NB4 (cell line): ENCODE measurements at regions not wholly inside any gene's neighbourhood (a gene's known extent, or its start where the extent isn't known, plus 50 kb on each side); places are given as distances from the start of the nearest gene placed in this dataset.

Experiments used
- POLR2A ChIP-seq: IDR thresholded peaks from 2 replicates; pipeline ENCODE4 v1.6.1; 2011; ENCODE audit warnings: mild to moderate bottlenecking; ENCODE audit not compliant: insufficient read length; ENCODE audit errors: extremely low read depth
- TF ChIP-seq, protein P1 (sequence below): IDR thresholded peaks from one replicate; pipeline ENCODE4 v1.5.1; 2012; ENCODE audit warnings: low read depth, low read length

DNA sequence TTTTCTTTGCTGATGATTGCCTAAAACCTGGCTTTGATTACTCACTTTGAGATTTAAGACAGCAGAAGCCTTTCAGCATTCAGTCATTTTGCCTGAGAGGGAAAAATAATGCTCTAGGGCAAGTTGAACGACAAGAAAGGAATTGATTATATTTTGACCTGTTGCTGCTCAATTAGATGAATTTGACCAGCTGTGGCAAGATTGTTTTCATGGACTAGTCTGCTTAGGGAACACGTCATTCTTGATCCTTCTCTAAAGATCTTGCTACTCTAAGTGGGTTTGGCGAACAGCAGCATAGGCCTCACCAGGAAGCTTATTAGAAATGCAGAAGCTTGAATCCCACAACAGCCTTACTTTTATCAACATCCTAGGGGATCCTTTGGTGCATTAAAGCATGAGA lies 59.7 kb upstream of the PHACTR1 start:
- TF ChIP-seq, protein P1, sequence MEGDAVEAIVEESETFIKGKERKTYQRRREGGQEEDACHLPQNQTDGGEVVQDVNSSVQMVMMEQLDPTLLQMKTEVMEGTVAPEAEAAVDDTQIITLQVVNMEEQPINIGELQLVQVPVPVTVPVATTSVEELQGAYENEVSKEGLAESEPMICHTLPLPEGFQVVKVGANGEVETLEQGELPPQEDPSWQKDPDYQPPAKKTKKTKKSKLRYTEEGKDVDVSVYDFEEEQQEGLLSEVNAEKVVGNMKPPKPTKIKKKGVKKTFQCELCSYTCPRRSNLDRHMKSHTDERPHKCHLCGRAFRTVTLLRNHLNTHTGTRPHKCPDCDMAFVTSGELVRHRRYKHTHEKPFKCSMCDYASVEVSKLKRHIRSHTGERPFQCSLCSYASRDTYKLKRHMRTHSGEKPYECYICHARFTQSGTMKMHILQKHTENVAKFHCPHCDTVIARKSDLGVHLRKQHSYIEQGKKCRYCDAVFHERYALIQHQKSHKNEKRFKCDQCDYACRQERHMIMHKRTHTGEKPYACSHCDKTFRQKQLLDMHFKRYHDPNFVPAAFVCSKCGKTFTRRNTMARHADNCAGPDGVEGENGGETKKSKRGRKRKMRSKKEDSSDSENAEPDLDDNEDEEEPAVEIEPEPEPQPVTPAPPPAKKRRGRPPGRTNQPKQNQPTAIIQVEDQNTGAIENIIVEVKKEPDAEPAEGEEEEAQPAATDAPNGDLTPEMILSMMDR: no peak
- no peak for TF ChIP-seq POLR2A
